HG02884 (cell line): ENCODE measurements at regions not wholly inside any gene's neighbourhood (a gene's known extent, or its start where the extent isn't known, plus 50 kb on each side); places are given as distances from the start of the nearest gene placed in this dataset.

Source experiments
- ATAC-seq: cut with Tn5 transposase; IDR thresholded peaks from one replicate; pipeline ENCODE4 v1.9.1; 2021; ENCODE audit warnings: mild to moderate bottlenecking, moderate library complexity; ENCODE audit not compliant: unreplicated experiment

DNA sequence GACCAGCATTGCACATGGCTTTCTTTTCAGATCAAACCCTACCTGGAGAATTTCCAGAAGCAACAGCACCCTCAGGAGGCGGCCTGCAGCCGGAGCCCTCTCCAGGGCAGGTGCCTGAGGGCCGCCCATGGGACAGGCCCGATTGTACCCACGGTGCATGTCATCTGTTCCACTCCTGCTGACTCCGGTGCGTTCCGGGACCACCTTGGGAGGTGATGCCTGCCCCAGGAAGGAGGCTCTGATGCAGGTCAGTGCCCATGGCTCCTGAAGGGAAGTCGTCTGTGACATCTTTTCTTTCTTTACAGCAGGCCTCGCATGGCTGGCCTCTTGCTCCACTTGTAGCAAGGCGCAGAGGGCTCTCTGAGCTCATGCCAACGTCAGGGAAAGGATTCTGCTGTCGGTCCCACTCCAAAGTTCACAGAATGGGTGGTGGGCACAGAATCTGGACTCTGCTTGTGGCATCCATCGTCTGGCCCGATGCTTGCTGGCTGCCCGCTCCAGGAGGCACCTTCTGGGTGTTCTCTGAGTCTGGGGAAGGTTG, 160.7 kb upstream of the RTL1 start:
- ATAC-seq = no peak

DNA sequence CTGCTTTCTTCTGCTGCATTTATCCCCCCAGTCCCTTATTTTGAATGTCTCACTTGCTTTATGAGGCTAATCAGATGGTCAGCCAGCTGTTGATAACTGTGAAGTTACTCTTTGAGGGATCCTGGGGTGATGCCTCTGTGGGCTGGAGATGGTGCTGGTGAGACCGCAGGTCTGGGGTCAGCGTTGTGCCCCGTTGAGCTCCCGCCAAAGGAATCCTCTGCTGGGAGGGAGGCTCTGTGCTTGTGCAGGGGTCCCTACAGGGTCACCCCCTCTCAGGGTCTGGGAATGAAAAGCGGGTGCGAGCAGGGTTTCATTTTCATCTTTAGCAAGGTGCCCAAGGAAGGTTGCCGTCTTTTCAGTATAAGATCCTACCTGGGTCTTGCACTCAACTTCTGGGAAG, 161.2 kb upstream of the RTL1 start:
- no peak for ATAC-seq

DNA sequence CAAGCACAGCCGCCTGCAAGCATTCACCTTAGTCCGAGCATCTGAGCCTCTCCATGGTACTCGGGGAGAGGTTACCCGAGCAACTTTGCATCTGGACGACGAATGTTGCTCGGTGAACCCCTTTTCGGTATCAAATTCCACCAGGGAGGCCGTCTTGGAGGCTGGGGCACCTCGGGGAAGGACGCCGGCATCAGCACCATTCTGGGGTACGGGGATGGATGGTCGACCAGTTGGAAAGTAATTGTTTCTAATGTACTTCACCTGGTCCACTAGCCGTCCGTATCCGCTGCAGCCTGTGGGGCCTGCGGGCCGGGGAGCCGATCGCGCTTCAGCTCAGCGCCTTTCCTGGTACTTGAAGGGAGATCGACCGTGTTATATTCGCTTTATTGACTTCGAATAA, 161.7 kb upstream of the RTL1 start:
- ATAC-seq = no peak

DNA sequence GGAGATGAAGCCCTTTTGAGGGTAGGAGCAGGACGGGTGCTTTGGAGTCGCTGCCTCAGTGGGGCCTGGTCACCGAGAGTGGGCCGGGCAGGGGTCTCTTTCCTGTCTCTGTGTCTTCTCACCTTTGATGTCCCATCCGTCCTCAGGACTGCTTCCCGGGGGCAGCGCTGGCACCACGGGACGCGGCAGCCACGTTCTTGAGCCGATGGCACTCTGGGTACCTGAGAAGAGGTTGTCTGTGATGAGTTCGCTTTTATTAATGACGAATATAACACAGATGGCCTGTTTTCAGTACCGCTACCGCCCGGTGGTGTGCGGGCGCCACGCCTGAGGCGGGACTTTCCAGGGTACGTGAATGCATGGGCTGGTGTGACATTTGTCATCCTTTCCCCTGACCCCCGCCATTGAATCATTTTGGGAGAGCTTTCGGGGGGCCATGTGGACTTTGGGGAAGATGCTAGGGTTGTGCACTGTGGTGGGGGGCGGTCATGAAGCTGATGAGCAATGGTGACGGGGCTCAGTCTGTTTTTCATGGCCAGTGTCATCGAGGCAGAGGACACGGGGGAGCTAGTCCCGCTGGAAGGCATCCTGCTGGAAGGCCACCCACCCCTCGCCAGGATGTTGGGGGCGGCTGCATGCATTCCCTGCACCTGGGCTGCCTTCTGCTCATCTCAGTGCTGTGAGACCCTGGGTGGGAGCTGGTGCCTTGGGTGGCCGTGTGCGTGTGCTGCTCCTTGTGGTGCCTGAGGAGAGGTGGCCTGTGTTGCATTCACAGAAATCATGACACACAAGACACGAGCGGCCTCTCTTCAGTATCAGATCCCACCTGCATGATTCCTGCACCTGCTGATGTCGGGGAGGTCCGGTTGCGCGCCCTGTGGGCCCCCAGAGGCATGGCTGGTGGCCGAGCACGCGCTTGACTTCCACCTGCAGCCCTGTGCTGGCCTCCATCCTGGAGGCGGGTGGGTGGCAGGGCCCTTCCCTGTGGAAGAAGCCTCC, 162.5 kb upstream of the RTL1 start:
- ATAC-seq = no peak

DNA sequence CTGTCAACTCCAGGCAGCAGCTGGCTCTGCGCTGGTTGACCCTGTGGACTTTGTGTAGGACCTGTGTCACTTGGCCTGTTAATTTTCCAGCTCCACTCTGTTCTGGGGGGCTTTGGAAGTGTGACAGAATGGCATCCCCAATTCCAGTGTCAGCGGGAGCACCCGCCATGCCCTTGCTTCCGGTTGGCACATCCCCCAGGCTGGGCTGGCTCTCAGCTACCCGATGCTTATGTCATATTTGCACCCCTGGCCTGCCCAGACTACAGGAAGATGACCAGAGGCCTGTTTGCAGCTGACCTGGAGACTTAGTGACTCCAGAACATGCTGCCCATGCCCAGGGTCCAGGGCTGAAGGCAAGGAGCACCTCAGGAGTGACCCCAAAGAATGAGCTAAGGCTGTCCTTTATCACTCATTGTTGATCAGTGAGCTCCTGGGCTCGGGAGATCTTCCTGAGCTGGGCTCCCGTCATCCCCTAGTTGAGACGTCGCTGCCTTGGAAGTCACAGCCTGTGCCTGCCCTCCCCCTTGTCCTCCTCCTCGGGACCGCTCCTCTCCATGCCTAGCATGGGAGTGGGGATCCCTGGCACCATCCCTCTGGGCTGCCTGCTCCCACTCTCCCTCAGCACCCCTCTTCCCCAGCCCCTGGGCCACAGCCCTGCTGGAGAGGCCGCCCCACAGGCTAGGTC, 163.4 kb upstream of the RTL1 start:
- no peak for ATAC-seq

DNA sequence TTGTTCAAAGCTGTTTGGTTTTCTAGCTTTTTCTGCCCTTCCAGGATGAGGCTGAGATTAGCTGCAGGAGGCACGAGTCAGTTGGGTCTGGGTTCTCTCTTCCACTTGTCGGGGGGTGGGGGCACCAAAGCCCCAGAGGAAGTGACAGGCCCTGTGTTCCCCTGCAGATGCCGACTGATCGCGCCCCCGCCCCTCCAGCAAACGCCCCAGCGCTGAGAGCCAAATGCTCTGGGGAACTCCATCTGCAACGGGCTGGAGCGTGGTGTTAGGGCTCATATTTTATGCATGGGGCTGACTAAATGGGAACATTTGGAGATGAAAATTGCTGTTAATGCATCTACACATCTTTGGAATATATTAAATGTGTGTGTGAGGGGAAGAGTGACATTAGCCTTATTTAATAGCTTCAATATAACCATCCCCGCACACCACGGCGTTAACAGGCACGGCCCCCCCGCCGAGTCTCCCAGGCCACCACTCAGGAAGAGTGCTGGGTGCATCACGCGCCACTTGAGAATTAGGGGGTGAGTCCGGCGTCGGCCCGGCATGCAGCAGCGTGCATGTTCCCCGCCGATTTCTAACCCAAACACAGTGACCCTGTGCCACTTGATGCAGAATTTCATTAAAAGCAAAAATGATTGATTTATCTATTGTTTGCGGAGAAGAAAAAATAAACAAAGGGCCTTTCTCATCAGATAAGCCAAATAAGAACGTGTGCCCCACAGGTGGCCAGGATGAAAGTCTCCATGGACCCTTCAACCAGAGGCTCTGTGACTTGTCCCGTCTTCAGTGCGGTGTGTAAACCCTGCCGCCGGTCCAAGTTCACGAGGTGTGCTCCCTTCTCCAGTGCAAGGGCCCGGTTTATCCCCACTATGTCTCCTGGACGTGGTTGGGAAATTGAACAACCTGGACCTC, 165.0 kb upstream of the RTL1 start:
- ATAC-seq = no peak

DNA sequence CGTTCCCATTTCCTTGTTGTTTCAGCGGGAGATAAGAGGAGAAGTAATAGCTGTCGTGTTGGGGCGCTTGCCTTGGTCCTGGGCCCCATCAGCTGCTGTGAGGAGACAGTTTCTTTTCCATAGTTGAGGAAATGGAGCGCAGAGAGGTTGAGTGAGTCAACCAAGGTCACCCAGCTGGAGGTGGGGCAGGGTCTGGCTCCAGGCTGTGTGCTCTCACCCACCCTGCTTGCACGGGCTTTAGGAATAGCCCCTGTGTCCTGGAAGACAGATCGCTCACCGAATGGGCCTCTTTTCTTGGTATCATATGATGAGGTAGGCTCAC, 165.7 kb upstream of the RTL1 start:
- no peak for ATAC-seq

DNA sequence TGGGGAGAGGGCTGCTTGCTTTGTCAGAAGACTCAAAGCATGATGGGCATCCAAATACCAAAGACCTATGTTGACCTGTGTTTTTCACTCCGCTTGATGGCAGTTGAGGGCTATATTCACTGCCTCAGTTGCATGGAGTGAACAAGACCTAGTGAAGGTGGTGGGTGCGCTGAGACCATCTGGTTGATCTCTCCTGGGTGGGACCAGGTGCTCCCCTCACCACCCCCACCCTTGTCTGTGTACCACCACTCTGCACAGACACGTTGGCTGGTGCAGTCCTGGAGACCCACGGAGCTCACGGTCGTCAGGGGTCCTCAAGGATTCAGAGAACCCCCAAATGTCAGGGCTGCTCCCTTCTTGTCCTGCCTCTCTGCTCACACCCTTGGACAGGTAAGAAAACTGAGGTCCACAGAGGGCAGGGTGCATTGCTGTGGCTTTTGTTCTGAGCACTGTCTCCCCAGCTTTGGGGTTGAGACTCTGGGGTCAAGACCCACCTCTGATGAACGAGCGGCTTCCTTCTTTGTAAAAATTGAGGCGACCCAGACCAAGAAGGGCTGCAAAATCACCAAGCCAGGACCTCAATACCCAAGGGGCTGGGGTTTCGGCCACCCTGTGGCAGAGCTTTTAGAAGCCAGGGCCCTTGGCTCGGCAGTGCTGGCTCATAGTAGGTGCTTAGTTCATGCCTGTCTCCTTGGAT, 166.3 kb upstream of the RTL1 start:
- ATAC-seq = no peak

DNA sequence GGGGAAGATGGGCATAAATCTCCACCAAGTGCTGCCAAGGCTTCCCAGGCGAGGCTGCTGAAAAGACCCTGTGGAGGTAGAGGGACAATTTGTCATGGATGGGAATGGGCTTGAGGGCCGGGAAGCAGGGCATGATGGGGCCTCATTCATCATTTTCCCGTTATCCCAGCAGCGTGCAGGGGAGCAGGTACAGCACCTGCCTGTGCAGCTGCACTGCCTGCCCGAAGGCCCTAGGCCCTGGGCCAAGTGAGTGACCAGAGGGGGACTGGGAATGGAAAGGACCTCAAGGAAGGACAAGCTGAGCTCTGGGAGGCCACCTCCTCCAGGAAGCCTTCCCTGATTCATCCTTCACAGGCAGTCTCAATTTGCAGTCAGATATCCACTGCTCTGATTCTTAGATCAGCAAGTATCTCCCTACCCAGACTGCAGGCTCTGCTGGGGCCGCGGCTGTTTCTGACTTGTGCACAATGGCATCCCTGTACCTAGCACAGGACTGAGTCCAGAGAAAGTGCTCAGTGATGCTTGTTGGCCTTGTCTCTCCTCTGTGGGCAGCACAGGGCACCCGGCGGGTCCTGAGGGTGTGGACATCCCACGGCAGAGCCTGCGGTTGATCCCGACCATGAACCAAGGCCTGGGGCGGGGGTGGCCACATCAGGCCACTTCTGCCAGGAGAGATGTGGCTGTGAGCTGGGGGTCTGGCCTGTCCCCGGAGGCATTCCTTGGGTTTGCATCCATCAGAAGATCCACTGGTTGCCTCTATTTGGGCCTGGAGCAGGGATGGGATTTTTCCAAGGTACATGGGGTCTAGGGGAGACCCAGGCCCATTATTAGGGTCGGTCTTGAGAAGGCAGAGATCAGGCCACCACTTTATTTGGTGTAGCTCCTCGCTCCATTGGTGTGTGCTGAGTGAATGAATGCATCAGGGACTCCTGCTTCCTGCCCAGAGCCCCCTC, 167.3 kb upstream of the RTL1 start:
- no peak for ATAC-seq

DNA sequence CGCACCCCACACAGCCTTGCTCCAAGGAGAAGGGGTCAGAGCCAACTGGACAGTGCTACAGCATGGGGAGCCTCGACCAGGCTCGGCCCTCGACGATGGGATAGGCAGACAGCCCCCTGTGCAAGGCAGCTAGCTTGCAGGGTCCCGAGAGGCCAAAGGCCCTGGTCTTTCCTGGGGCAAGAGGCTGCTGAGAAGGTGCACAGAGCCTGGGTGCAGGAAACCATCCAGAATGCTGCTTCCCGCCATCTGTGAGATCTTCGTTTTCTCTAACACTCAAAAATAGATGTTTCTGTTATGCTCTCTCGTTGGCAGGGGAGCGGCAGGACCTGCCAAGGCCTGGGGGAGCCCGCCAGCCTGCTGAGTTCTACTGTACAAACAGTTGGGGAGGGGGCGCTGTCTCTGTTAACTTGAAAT, 168.0 kb upstream of the RTL1 start:
- ATAC-seq = no peak

DNA sequence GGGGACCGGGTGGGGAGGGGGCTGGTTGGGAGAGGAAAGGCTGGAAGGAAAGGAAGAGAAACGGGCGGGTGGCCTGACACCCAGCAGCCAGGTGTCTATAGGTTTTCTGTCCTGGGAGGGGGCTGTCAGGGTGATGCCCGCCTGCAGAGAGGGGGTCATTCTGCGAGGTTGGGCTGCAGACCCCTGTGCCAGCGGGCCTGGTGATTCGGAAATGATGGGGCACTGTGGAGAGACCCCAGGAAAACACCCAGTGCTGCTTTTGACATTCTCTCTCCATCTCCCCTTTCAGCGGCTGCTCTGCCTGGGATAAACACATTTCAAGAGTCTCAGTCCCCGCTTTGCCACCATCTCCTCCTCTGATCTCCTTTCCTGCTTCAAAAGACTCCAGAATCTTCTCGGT, 168.5 kb upstream of the RTL1 start:
- no peak for ATAC-seq

DNA sequence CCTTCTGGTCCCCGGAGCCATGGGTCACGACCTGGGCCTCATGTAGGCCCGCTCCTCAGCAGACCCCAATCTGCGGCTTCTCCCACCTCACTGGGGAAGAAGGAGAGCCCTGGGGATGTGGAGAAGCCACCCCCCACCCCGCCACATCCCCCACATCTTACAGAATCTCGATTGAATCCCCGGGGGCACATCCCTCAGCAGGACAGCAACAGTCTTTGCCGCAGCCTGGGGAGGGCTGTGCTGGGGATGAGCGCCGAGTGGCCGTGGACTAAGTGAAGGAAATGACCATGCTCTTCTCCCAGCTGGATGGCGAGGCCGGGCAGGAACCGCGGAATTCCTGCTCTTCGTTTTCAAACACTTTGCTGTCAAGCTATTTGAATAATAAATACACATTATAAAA, 169.0 kb upstream of the RTL1 start:
- no peak for ATAC-seq

DNA sequence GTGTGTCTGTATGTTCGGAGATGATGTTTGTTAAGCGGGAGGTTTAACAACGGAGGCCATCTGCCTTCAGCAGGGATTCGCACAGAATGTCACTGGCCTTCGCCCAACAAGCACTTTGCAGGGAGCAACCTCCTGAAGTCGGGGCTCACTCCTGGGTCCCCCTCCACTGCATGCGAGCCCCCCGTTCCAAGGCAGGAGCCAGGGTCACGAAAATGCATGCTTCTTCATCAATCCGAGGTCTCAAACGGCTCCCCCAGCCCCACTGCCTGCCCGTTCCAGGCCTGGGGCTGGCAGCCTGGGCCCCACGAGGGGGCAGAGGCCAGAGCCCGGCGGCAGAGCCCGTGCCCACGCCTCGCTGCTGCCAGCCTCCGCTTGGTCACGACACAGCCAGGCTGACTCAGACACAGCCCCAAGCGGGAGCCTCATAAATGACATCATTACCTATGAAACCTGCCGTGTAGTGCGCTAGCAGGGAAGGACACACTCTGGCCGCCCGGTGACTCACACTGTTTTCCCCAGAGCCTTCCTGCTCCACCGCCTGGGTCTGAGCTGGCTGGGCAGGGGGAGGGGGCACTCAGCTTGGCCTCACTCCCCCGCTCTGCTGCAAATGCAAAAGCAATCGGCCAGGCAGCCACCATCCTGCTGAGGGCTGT, 169.5 kb upstream of the RTL1 start:
- ATAC-seq = peak; percentile 75

DNA sequence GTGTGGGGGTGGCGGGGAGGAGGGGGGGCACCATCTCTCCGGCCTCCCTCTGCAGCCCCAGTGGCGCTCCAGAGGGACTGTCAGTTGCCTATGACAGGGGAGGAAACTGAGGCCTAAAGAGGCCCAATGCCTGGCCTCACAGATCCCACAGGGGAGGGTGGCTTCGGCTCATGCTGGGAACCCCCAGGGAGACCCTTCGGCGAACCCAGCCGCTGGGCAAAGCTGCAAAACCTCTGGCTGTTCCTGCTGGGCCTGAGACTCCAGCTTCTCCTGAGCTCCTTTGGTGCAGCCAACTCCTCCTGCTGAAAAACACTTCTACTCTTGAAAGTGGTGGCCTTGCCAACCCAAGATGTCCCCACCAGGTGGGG, 170.1 kb upstream of the RTL1 start:
- no peak for ATAC-seq

DNA sequence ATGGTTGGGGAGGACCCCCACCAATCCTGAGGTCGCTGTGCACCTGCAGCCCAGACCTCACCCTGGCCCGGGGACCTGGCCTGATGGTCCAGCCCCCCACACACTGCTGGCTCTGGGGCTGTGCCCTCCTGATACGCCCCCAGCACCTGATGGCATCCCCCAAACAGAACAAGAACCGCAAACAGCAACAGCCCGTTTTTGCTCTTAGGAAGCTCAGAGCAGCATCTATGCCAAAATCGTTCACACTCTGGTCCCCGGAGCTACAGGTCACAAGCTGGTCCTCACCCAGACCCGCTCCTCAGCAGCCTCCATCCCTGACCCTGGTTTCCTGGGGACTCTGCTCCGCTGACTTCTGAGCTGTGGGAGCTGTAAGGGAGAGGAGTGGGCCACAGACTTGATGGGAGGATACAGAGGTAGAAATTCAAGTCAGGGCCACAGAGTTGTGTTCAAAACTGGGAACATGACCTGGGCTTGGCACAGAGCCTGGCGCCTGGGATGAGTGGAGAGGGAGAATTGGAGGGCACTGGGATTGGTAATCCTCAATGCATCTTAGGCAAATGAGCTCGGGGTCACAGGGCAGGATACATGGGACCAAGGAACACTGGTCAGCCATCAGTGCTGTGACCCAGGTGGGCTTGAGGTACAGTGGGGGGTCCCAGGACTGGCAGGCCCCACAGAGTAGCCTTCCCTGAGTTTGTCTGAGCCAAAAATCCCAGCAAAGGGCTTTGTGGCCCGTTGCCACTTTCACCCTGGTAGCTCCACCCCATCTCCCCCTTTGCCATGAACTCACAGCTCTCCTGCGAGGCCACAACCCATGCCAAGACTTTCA, 170.9 kb upstream of the RTL1 start:
- no peak for ATAC-seq

DNA sequence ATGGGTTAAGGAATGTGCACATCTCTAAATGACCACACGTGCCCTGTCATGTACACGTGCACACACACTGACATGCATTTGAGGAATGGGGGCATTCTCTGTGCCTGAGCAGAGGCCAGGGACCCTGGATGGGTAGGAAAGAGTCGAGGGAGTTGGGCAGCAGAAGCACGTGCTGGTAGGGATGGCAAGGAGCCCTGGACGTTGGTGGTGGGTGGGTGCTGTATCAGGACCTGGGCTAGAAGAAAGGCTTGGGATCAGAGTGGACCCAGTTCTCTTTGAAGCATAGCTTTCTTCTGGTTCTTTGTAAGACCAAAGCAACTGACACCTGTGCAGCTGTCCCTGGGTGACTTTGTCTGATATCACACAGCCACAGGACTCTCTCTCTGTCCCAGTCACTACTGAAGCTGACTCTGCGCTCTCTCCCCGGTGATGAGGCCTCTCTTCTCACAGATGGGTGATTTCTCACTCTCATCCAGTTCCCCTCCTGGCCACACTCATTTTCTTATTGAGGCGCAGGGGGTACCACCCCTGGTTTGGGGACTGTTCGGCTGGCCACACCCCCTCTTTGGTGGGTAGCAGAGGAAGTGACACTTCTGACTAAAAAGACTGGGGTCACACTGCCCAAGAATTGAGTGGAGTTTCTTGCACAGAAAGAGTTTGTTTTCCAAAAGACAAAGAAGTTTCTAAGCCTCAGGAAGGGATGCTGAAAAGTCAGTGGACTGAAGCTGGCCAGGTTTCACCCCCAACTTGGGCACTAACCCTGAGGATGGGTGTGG, 171.7 kb upstream of the RTL1 start:
- no peak for ATAC-seq

DNA sequence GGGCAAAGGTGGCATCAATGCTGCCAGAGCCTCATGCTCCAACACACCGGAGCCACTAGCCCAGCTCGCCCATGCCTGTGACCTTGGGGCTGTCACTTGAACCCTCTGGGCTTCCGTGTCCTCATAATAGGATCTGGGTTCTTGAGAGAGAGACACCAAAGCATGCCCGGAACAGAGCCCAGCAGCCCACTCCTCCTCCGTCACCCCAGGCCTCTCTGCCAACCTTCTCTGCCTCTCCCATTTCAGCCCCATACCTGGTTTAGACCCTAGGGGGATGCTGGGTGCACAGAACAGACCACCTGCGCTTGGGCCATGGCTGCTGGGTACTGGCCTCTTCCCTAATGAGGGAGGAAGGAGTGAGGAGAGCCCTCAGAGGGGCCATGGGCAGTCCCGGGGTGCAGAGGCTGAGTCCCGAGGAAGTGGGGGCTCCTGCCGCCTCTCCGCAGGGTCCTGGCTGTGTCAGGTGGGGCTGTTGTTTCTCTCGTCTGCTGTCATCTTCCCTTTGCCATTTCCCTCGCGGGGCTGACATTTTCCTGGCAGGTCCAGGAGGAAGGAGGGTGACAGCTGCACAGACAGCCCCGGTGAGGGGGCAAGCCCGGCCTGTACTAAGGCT, 172.4 kb upstream of the RTL1 start:
- ATAC-seq = no peak
